OCI-LY1 (cell line): ENCODE measurements at regions not wholly inside any gene's neighbourhood (a gene's known extent, or its start where the extent isn't known, plus 50 kb on each side); places are given as distances from the start of the nearest gene placed in this dataset.

ENCODE experiments used
- CTCF ChIP-seq: fragments of 200-600 bp; sonication (generic), shearing (Covaris generic); IDR thresholded peaks from 2 replicates; pipeline ENCODE4 v1.5.1; 2017; ENCODE audit warnings: mild to moderate bottlenecking, antibody characterized with exemption, low read length, moderate library complexity, mixed read lengths
- EZH2 ChIP-seq: fragments of 200-600 bp; sonication (generic), shearing (Covaris generic); IDR thresholded peaks from 2 replicates; pipeline ENCODE4 v1.8.0; 2017; ENCODE audit warnings: borderline replicate concordance, mixed run types, mild to moderate bottlenecking, antibody characterized with exemption, low read length, moderate library complexity, mixed read lengths

GRCh38 chr1:224518528-224518927 is 83.9 kb upstream of the WDR26 start:
- TF ChIP-seq CTCF (no peak), EZH2 (no peak)
